ENCODE measurements at regions not wholly inside any gene's neighbourhood (a gene's known extent, or its start where the extent isn't known, plus 50 kb on each side); places are given as distances from the start of the nearest gene placed in this dataset.

GRCh38 chr3:171965067-171965712 lies 74.2 kb upstream of the FNDC3B start:
- H3K4me1 ChIP-seq (ENCODE audit: control insufficient read depth in 2 of 2, insufficient read depth in 2 of 2, low read length in 2 of 2): no peaks in the 10 kb centered on the region
- Mint-ChIP-seq H3K27ac (no peak overlapping the region), H3K4me3 (no peak overlapping the region), H3K36me3 (peaks cover 0 to 4% (median 0%) of the 10 kb centered on the region in 5 donors), H3K4me1 (peaks cover 0 to 15% (median 0%) of the 10 kb centered on the region in 7 donors), H3K27me3 (peaks cover 0 to 10% (median 0%) of the 10 kb centered on the region in 5 donors), H3K9me3 (peaks cover 0 to 5% (median 0%) of the 10 kb centered on the region in 11 donors)
- DNase-seq (no peak), ATAC-seq (no peak)
- CTCF ChIA-PET: interaction anchor here (1.0 kb wide), 1 partner anchor 438 kb away, joined by 5 read pairs; no protein-coding TSS in a partner anchor
- H3K27ac ChIP-seq (ENCODE audit: low read depth, low read length): no peak overlapping the region
- no peak overlapping the region for H3K4me3 ChIP-seq (ENCODE audit: low read length)
- H3K27me3 ChIP-seq (ENCODE audit: control insufficient read depth in 2 of 2, insufficient read depth in 2 of 2, low read length in 2 of 2): no peaks in the 10 kb centered on the region
- no peaks in the 10 kb centered on the region for H3K9me3 ChIP-seq (ENCODE audit: control insufficient read depth in 2 of 3, low read length in 3 of 3)
- H3K36me3 ChIP-seq (ENCODE audit: control insufficient read depth in 2 of 3, insufficient read depth in 3 of 3, low read length in 3 of 3): no peaks in the 10 kb centered on the region
- POLR2A ChIA-PET: no interaction called here
- intact Hi-C loops (cut with micrococcal nuclease): no loop called here

- CTCF ChIA-PET: no interaction called here
- Histone ChIP-seq H3K27ac (ENCODE audit: low read depth, low read length) (no peak overlapping the region), H3K27me3 (ENCODE audit: control insufficient read depth in 2 of 2, insufficient read depth in 2 of 2, low read length in 2 of 2) (no peaks in the 10 kb centered on the region), H3K36me3 (ENCODE audit: control insufficient read depth in 2 of 3, insufficient read depth in 3 of 3, low read length in 3 of 3) (no peaks in the 10 kb centered on the region), H3K9me3 (ENCODE audit: control insufficient read depth in 2 of 3, low read length in 3 of 3) (no peaks in the 10 kb centered on the region), H3K4me3 (ENCODE audit: low read length) (no peak overlapping the region), H3K4me1 (ENCODE audit: control insufficient read depth in 2 of 2, insufficient read depth in 2 of 2, low read length in 2 of 2) (no peaks in the 10 kb centered on the region)
- peaks cover 0 to 6% (median 0%) of the 10 kb centered on the region in 7 donors for H3K4me1 Mint-ChIP-seq
- H3K27ac Mint-ChIP-seq: no peak overlapping the region
- DNase-seq (no peak), ATAC-seq (no peak)
- H3K9me3 Mint-ChIP-seq: peaks cover 0 to 5% (median 0%) of the 10 kb centered on the region in 11 donors
- no peaks in the 10 kb centered on the region for H3K27me3 Mint-ChIP-seq
- H3K4me3 Mint-ChIP-seq: no peak overlapping the region
- POLR2A ChIA-PET: no interaction called here
- peaks cover 0 to 4% (median 0%) of the 10 kb centered on the region in 5 donors for H3K36me3 Mint-ChIP-seq
- intact Hi-C loops (cut with micrococcal nuclease): no loop called here
Measured at GRCh38 chr3:171966533-171967136, 72.7 kb upstream of the FNDC3B start.

GRCh38 chr3:171967137-171967783 lies 72.1 kb upstream of the FNDC3B start:
- H3K9me3 Mint-ChIP-seq: peaks cover 0 to 5% (median 0%) of the 10 kb centered on the region in 11 donors
- peaks cover 0 to 6% (median 0%) of the 10 kb centered on the region in 7 donors for H3K4me1 Mint-ChIP-seq
- H3K4me3 Mint-ChIP-seq: no peak overlapping the region
- H3K27me3 ChIP-seq (ENCODE audit: control insufficient read depth in 2 of 2, insufficient read depth in 2 of 2, low read length in 2 of 2): no peaks in the 10 kb centered on the region
- H3K36me3 ChIP-seq (ENCODE audit: control insufficient read depth in 2 of 3, insufficient read depth in 3 of 3, low read length in 3 of 3): no peaks in the 10 kb centered on the region
- H3K36me3 Mint-ChIP-seq: peaks cover 0 to 4% (median 0%) of the 10 kb centered on the region in 5 donors
- H3K4me1 ChIP-seq (ENCODE audit: control insufficient read depth in 2 of 2, insufficient read depth in 2 of 2, low read length in 2 of 2): no peaks in the 10 kb centered on the region
- H3K27ac ChIP-seq (ENCODE audit: low read depth, low read length): no peak overlapping the region
- H3K4me3 ChIP-seq (ENCODE audit: low read length): no peak overlapping the region
- ATAC-seq: peak; percentile 75
- H3K9me3 ChIP-seq (ENCODE audit: control insufficient read depth in 2 of 3, low read length in 3 of 3): no peaks in the 10 kb centered on the region
- DNase-seq: no peak
- H3K27me3 Mint-ChIP-seq: no peaks in the 10 kb centered on the region
- no peak overlapping the region for H3K27ac Mint-ChIP-seq
- POLR2A ChIA-PET: no interaction called here
- CTCF ChIA-PET: no interaction called here
- intact Hi-C loops (cut with micrococcal nuclease): no loop called here

- Mint-ChIP-seq H3K27me3 (no peaks in the 10 kb centered on the region), H3K4me1 (peaks cover 0 to 6% (median 0%) of the 10 kb centered on the region in 7 donors), H3K9me3 (peaks cover 0 to 5% (median 0%) of the 10 kb centered on the region in 11 donors), H3K4me3 (no peak overlapping the region), H3K27ac (peak overlapping the region in 1 of 9 donors; percentile 33), H3K36me3 (peaks cover 0 to 4% (median 0%) of the 10 kb centered on the region in 5 donors)
- CTCF ChIA-PET: no interaction called here
- Histone ChIP-seq H3K4me3 (ENCODE audit: low read length) (no peak overlapping the region), H3K36me3 (ENCODE audit: control insufficient read depth in 2 of 3, insufficient read depth in 3 of 3, low read length in 3 of 3) (no peaks in the 10 kb centered on the region), H3K4me1 (ENCODE audit: control insufficient read depth in 2 of 2, insufficient read depth in 2 of 2, low read length in 2 of 2) (no peaks in the 10 kb centered on the region), H3K9me3 (ENCODE audit: control insufficient read depth in 2 of 3, low read length in 3 of 3) (no peaks in the 10 kb centered on the region), H3K27me3 (ENCODE audit: control insufficient read depth in 2 of 2, insufficient read depth in 2 of 2, low read length in 2 of 2) (no peaks in the 10 kb centered on the region), H3K27ac (ENCODE audit: low read depth, low read length) (no peak overlapping the region)
- no peak for DNase-seq
- ATAC-seq: no peak
- intact Hi-C loops (cut with micrococcal nuclease): no loop called here
- POLR2A ChIA-PET: no interaction called here
Measured at GRCh38 chr3:171967932-171968678, 71.3 kb upstream of the FNDC3B start.

GRCh38 chr3:171970301-171970788 lies 69.0 kb upstream of the FNDC3B start:
- intact Hi-C loops (cut with micrococcal nuclease): no loop called here
- Mint-ChIP-seq H3K4me1 (peaks cover 0 to 6% (median 0%) of the 10 kb centered on the region in 7 donors), H3K9me3 (peaks cover 0 to 5% (median 0%) of the 10 kb centered on the region in 11 donors), H3K4me3 (no peak overlapping the region), H3K27me3 (no peaks in the 10 kb centered on the region), H3K27ac (no peak overlapping the region), H3K36me3 (peaks cover 0 to 4% (median 0%) of the 10 kb centered on the region in 5 donors)
- Histone ChIP-seq H3K4me1 (ENCODE audit: control insufficient read depth in 2 of 2, insufficient read depth in 2 of 2, low read length in 2 of 2) (no peaks in the 10 kb centered on the region), H3K36me3 (ENCODE audit: control insufficient read depth in 2 of 3, insufficient read depth in 3 of 3, low read length in 3 of 3) (no peaks in the 10 kb centered on the region), H3K4me3 (ENCODE audit: low read length) (no peak overlapping the region), H3K27me3 (ENCODE audit: control insufficient read depth in 2 of 2, insufficient read depth in 2 of 2, low read length in 2 of 2) (peaks cover 0 to 2% of the 10 kb centered on the region in 2 donors), H3K27ac (ENCODE audit: low read depth, low read length) (no peak overlapping the region), H3K9me3 (ENCODE audit: control insufficient read depth in 2 of 3, low read length in 3 of 3) (no peaks in the 10 kb centered on the region)
- POLR2A ChIA-PET: no interaction called here
- CTCF ChIA-PET: no interaction called here
- ATAC-seq (peak; percentile 43), DNase-seq (no peak)

- H3K4me1 Mint-ChIP-seq: peaks cover 0 to 3% (median 0%) of the 10 kb centered on the region in 7 donors
- H3K27me3 Mint-ChIP-seq: no peaks in the 10 kb centered on the region
- Histone ChIP-seq H3K27me3 (ENCODE audit: control insufficient read depth in 2 of 2, insufficient read depth in 2 of 2, low read length in 2 of 2) (peaks cover 0 to 2% of the 10 kb centered on the region in 2 donors), H3K9me3 (ENCODE audit: control insufficient read depth in 2 of 3, low read length in 3 of 3) (no peaks in the 10 kb centered on the region), H3K4me1 (ENCODE audit: control insufficient read depth in 2 of 2, insufficient read depth in 2 of 2, low read length in 2 of 2) (no peaks in the 10 kb centered on the region), H3K4me3 (ENCODE audit: low read length) (no peak overlapping the region), H3K27ac (ENCODE audit: low read depth, low read length) (no peak overlapping the region), H3K36me3 (ENCODE audit: control insufficient read depth in 2 of 3, insufficient read depth in 3 of 3, low read length in 3 of 3) (no peaks in the 10 kb centered on the region)
- H3K4me3 Mint-ChIP-seq: no peak overlapping the region
- no peak for ATAC-seq
- no peak for DNase-seq
- ChIA-PET POLR2A (no interaction called here), CTCF (no interaction called here)
- intact Hi-C loops (cut with micrococcal nuclease): no loop called here
- H3K27ac Mint-ChIP-seq: no peak overlapping the region
- peaks cover 0 to 4% (median 0%) of the 10 kb centered on the region in 5 donors for H3K36me3 Mint-ChIP-seq
- H3K9me3 Mint-ChIP-seq: peaks cover 0 to 5% (median 0%) of the 10 kb centered on the region in 11 donors
Measured at GRCh38 chr3:171971919-171972514, 67.4 kb upstream of the FNDC3B start.

Data from naive thymus-derived CD4-positive, alpha-beta T cell (primary cell).